K562 (cell line): ENCODE measurements at regions not wholly inside any gene's neighbourhood (a gene's known extent, or its start where the extent isn't known, plus 50 kb on each side); places are given as distances from the start of the nearest gene placed in this dataset.

Source experiments
- ATAC-seq: fragments of 200-7000 bp; cut with Tn5 transposase; 3 replicates; pipeline ENCODE4 v1.9.1; 2020; ENCODE audit warnings: moderate library complexity
- BruUV-seq: library from RNA; stranded (reverse); fragments of 400-500 nt; replicated peaks from 2 replicates; lab custom pipeline; 2021; lab: Mats Ljungman, UMichigan
- CTCF ChIA-PET: fragments of 300-600 bp; formaldehyde crosslinking; extraction: SDS; loops from one replicate; lab custom pipeline; 2021; ENCODE audit warnings: low intra/inter-chr PET ratio; lab: Yijun Ruan, JAX
- POLR2A ChIA-PET: fragments of 300-600, 350-650 bp; sonication (Branson Sonifier 250); formaldehyde crosslinking; extraction: SDS; loops from one replicate; lab custom pipeline; 2021; ENCODE audit warnings: antibody characterized with exemption, inconsistent platforms; lab: Yijun Ruan, JAX
- DNase-seq, 4 experiments: peaks; one replicate each; pipeline versions ENCODE4 v3.0.0 to v3.0.0-alpha.2; 2011 to 2018; ENCODE audit warnings: low spot score in 3 of 4, mixed read lengths in 3 of 4; ENCODE audit errors: extremely low read depth in 1 of 4
- FAIRE-seq: peaks from 2 replicates; lab custom pipeline; 2011; peaks lifted over from hg19 to GRCh38; lab: Jason Lieb, UNC
- H2AFZ ChIP-seq: 2 replicates; pipeline ENCODE4 v1.6.0; 2011; ENCODE audit warnings: low read depth, low read length, control low read depth, inconsistent platforms
- H3K27ac ChIP-seq: fragments of 200-600 bp; 3 replicates; pipeline ENCODE4 v1.8.0; 2011; ENCODE audit warnings: low read depth, mild to moderate bottlenecking, control low read depth, inconsistent platforms, low read length, moderate library complexity, mixed read lengths; ENCODE audit errors: extremely low read depth
- H3K27me3 ChIP-seq, 2 experiments: fragments of 300-600 bp in 1 of 2; 2 replicates in 1 of 2; 3 replicates in 1 of 2; pipeline versions ENCODE4 v1.6.0 to v1.8.0; 2011; ENCODE audit warnings: inconsistent platforms in 2 of 2, low read length in 2 of 2, mild to moderate bottlenecking in 1 of 2, mixed read lengths in 1 of 2, moderate library complexity in 1 of 2; ENCODE audit not compliant: control insufficient read depth in 2 of 2, insufficient read depth in 2 of 2
- H3K36me3 ChIP-seq: fragments of 300-600 bp; 3 replicates; pipeline ENCODE4 v1.8.0; 2011; ENCODE audit warnings: mild to moderate bottlenecking, low read length, inconsistent platforms; ENCODE audit not compliant: control insufficient read depth, insufficient read depth
- H3K4me1 ChIP-seq, 2 experiments: fragments of 200-600 bp in 1 of 2; replicated peaks in 1 of 2; 2 replicates in 1 of 2; 3 replicates in 1 of 2; pipeline versions ENCODE4 v1.5.1 to v1.8.0; 2011; ENCODE audit warnings: inconsistent platforms in 2 of 2, low read length in 2 of 2, mild to moderate bottlenecking in 1 of 2, mixed read lengths in 1 of 2, moderate library complexity in 1 of 2; ENCODE audit not compliant: control insufficient read depth in 2 of 2, insufficient read depth in 2 of 2
- H3K4me2 ChIP-seq: 2 replicates; pipeline ENCODE4 v1.6.1; 2011; ENCODE audit warnings: low read length, control low read depth, inconsistent platforms, mixed read lengths; ENCODE audit not compliant: insufficient read depth
- H3K4me3 ChIP-seq: fragments of 200-600 bp; sonication (generic), shearing (Covaris generic); 2 replicates; pipeline ENCODE4 v1.5.1; 2016; ENCODE audit warnings: control low read depth, inconsistent platforms
- H3K79me2 ChIP-seq: fragments of 200-600 bp; 3 replicates; pipeline ENCODE4 v1.8.0; 2011; ENCODE audit warnings: low read length, inconsistent platforms; ENCODE audit not compliant: control insufficient read depth, insufficient read depth
- H3K9ac ChIP-seq, 2 experiments: 2 replicates each; pipeline versions ENCODE4 v1.6.0 to v1.6.1; 2011; ENCODE audit warnings: low read depth in 2 of 2, low read length in 2 of 2, control low read depth in 1 of 2, inconsistent platforms in 1 of 2, mild to moderate bottlenecking in 1 of 2, mixed read lengths in 1 of 2; ENCODE audit not compliant: insufficient read depth in 1 of 2
- H3K9me1 ChIP-seq: one replicate; pipeline ENCODE4 v1.6.0; 2011; ENCODE audit warnings: inconsistent platforms, mild to moderate bottlenecking, low read length, moderate library complexity; ENCODE audit not compliant: control insufficient read depth, insufficient read depth
- H3K9me3 ChIP-seq: replicated peaks from 2 replicates; pipeline ENCODE4 v1.5.1; 2011; ENCODE audit warnings: low read depth, low read length, inconsistent platforms; ENCODE audit not compliant: control insufficient read depth, insufficient read depth
- H4K20me1 ChIP-seq: replicated peaks from 2 replicates; pipeline ENCODE4 v1.6.1; 2011; ENCODE audit warnings: low read length, inconsistent platforms, mixed read lengths; ENCODE audit not compliant: control insufficient read depth, insufficient read depth
- CXXC5 ChIP-seq: fragments of 250-450 bp; sonication (Bioruptor Pico); IDR thresholded peaks from 2 replicates; pipeline ENCODE4 v1.8.0; 2022; ENCODE audit warnings: inconsistent platforms, mild to moderate bottlenecking, moderate library complexity
- ETV6 ChIP-seq, 3 experiments: fragments of 150-350 bp in 1 of 3; sonication (generic) in 1 of 3; formaldehyde crosslinking in 1 of 3; IDR thresholded peaks; 2 replicates each; pipeline versions ENCODE4 v1.6.1 to v1.8.0; 2014 to 2022; ENCODE audit warnings: borderline replicate concordance in 2 of 3, low read depth in 2 of 3, antibody characterized with exemption in 1 of 3, low read length in 1 of 3, mild to moderate bottlenecking in 1 of 3, missing genetic modification reagents in 1 of 3
- FOSL1 ChIP-seq: fragments of 200-800 bp; sonication (Bioruptor generic); conservative IDR thresholded peaks from 2 replicates; pipeline ENCODE4 v1.6.1; 2016; ENCODE audit warnings: missing genetic modification characterization, missing compliant biosample characterization
- HDAC2 ChIP-seq: fragments of 450-650 bp; IDR thresholded peaks from 2 replicates; pipeline ENCODE4 v1.6.1; 2016; ENCODE audit warnings: mild to moderate bottlenecking
- HDAC6 ChIP-seq: IDR thresholded peaks from 2 replicates; pipeline ENCODE4 v1.6.1; 2012; ENCODE audit warnings: low read depth, mild to moderate bottlenecking, control low read depth, inconsistent platforms, low read length, moderate library complexity
- KAT8 ChIP-seq: fragments of 450-650 bp; IDR thresholded peaks from 2 replicates; pipeline ENCODE4 v1.6.1; 2016; ENCODE audit warnings: low read depth, mild to moderate bottlenecking
- LCOR ChIP-seq: sonication (generic); formaldehyde crosslinking; IDR thresholded peaks from 2 replicates; pipeline ENCODE4 v1.8.0; 2022; ENCODE audit warnings: mild to moderate bottlenecking, missing genetic modification reagents
- MCM3 ChIP-seq: fragments of 450-650 bp; IDR thresholded peaks from 2 replicates; pipeline ENCODE4 v1.6.1; 2016
- NFRKB ChIP-seq: fragments of 450-650 bp; IDR thresholded peaks from 2 replicates; pipeline ENCODE4 v1.6.1; 2016; ENCODE audit warnings: low read depth
- NR2C2 ChIP-seq, 2 experiments: fragments of 200-800 bp in 1 of 2; sonication (Bioruptor generic) in 1 of 2; sonication (generic) in 1 of 2; formaldehyde crosslinking in 1 of 2; IDR thresholded peaks; 2 replicates each; pipeline versions ENCODE4 v1.6.1 to v1.8.0; 2016 to 2022; ENCODE audit warnings: mild to moderate bottlenecking in 1 of 2, missing compliant biosample characterization in 1 of 2, missing genetic modification characterization in 1 of 2, missing genetic modification reagents in 1 of 2
- RBM25 ChIP-seq: fragments of 200-400 bp; formaldehyde crosslinking; IDR thresholded peaks from 2 replicates; pipeline ENCODE4 v1.6.1; 2018; ENCODE audit warnings: low read length, low read depth, moderate library complexity; ENCODE audit not compliant: severe bottlenecking
- TEAD2 ChIP-seq: fragments of 450-650 bp; IDR thresholded peaks from 2 replicates; pipeline ENCODE4 v1.6.1; 2016; ENCODE audit warnings: missing genetic modification characterization, control low read depth, missing compliant biosample characterization
- ZFPM2 ChIP-seq: fragments of 250-450 bp; sonication (Bioruptor Pico); IDR thresholded peaks from 2 replicates; pipeline ENCODE4 v1.5.1; 2022; ENCODE audit warnings: mild to moderate bottlenecking
- ZNF197 ChIP-seq: fragments of 200-800 bp; sonication (Bioruptor generic); IDR thresholded peaks from 2 replicates; pipeline ENCODE4 v1.6.1; 2016; ENCODE audit warnings: low read depth, missing genetic modification characterization, missing compliant biosample characterization
- ZNF280A ChIP-seq: fragments of 450-650 bp; IDR thresholded peaks from 2 replicates; pipeline ENCODE4 v1.6.1; 2018; ENCODE audit warnings: mild to moderate bottlenecking, low read depth; ENCODE audit not compliant: partially characterized antibody
- ZNF311 ChIP-seq: fragments of 250-450 bp; sonication (Bioruptor Pico); IDR thresholded peaks from 2 replicates; pipeline ENCODE4 v1.4.0; 2020; ENCODE audit warnings: mild to moderate bottlenecking, moderate library complexity
- ZNF644 ChIP-seq: fragments of 200-800 bp; sonication (Bioruptor generic); IDR thresholded peaks from 2 replicates; pipeline ENCODE4 v1.6.1; 2016; ENCODE audit warnings: low read depth, missing genetic modification characterization, missing compliant biosample characterization
- WGBS: fragments of 100-300 bp; shearing (Covaris generic); methylation state at CpG from one replicate; pipeline ENCODE4 v1.1.6; 2016; ENCODE audit warnings: low coverage, mixed read lengths; ENCODE audit not compliant: insufficient coverage; ENCODE audit errors: missing lambda C conversion rate; 5-methylcytosine and 5-hydroxymethylcytosine counted together
- in situ Hi-C: fragments of 300-500 bp; cut with MboI; formaldehyde crosslinking; loops from 4 replicates; pipeline ENCODE4 v1.15.0; 2018; ENCODE audit warnings: inconsistent platforms, mixed read lengths
- intact Hi-C: fragments of 100-400 bp; cut with micrococcal nuclease; formaldehyde crosslinking; loops from 2 replicates; pipeline ENCODE4 v1.14.2; 2022
- TF ChIP-seq, protein P1 (sequence below): fragments of 250-450 bp; sonication (Bioruptor Pico); IDR thresholded peaks from 2 replicates; pipeline ENCODE4 v1.5.0; 2022; ENCODE audit warnings: mild to moderate bottlenecking

DNA sequence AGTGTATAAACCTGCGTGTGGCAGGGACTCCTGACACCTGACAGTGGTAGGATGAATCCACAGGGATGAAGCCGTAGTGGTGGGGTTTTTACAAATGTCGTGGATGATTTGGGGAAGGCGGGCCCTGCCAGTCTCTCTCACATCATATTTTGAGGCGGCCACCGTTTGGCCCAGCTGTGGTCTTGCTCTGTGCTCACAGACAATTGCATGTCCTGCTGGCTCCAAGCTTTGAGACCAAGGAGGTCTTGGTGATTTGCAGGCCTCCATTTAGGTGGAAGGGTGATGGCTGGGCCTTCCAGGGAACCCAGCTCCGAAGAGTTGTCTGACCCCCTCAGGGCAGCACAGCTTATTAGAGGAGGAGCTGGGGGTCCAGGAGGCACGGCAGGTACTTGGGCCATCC lies 151.1 kb upstream of the SHH start:
- Histone ChIP-seq H3K79me2 (no peaks in the 10 kb centered on the region), H2AFZ (no peak overlapping the region), H3K36me3 (no peaks in the 10 kb centered on the region), H3K9me1 (no peaks in the 10 kb centered on the region), H3K9ac (no peak overlapping the region), H3K27me3 (peaks cover 30 to 57% of the 10 kb centered on the region in 2 experiments), H3K4me1 (peaks cover 0 to 5% of the 10 kb centered on the region in 2 experiments; a peak in 1 of 5 replicates), H3K27ac (no peak overlapping the region), H3K9me3 (no peaks in the 10 kb centered on the region), H4K20me1 (peaks cover 6% of the 10 kb centered on the region; the same call in 1 of the 2 replicates), H3K4me3 (no peak overlapping the region), H3K4me2 (no peak overlapping the region)
- FAIRE-seq = no peak
- WGBS = 0% methylated on average over 8 of the region's 8 CpGs
- ChIA-PET POLR2A (interaction anchor here (0.8 kb wide), 1 partner anchor 25 kb away, joined by 3 read pairs; no protein-coding TSS in a partner anchor), CTCF (no interaction called here)
- in situ Hi-C loops (no loop called here), intact Hi-C loops (no loop called here)
- no peak for ATAC-seq
- DNase-seq = no peak
- BruUV-seq = no TSS peak
- TF ChIP-seq ZNF197 (CRISPR knock-in tag) (no peak), HDAC6 (no peak), ZNF280A (no peak), FOSL1 (tag) (no peak), MCM3 (no peak), HDAC2 (no peak), ETV6 (IDR thresholded peaks at IDR 0.05; ENCODE audit: borderline replicate concordance in 1 of 2, low read depth in 2 of 2, low read length in 1 of 2) (no peak), ETV6 (CRISPR knock-in tag; IDR thresholded peaks at IDR 0.05; ENCODE audit: borderline replicate concordance) (no peak), NR2C2 (CRISPR knock-in tag; IDR thresholded peaks at IDR 0.05) (no peak), NR2C2 (tag; IDR thresholded peaks at IDR 0.05) (no peak), ZNF644 (tag) (no peak), KAT8 (no peak), LCOR (CRISPR knock-in tag) (no peak), TEAD2 (no peak), ZFPM2 (CRISPR knock-in tag) (no peak), NFRKB (no peak), CXXC5 (CRISPR knock-in tag) (no peak), ZNF311 (no peak), RBM25 (no peak)
- TF ChIP-seq, protein P1, sequence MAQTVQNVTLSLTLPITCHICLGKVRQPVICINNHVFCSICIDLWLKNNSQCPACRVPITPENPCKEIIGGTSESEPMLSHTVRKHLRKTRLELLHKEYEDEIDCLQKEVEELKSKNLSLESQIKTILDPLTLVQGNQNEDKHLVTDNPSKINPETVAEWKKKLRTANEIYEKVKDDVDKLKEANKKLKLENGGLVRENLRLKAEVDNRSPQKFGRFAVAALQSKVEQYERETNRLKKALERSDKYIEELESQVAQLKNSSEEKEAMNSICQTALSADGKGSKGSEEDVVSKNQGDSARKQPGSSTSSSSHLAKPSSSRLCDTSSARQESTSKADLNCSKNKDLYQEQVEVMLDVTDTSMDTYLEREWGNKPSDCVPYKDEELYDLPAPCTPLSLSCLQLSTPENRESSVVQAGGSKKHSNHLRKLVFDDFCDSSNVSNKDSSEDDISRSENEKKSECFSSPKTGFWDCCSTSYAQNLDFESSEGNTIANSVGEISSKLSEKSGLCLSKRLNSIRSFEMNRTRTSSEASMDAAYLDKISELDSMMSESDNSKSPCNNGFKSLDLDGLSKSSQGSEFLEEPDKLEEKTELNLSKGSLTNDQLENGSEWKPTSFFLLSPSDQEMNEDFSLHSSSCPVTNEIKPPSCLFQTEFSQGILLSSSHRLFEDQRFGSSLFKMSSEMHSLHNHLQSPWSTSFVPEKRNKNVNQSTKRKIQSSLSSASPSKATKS (CRISPR knock-in tag) = no peak
